B cell (primary cell): ENCODE measurements at regions not wholly inside any gene's neighbourhood (a gene's known extent, or its start where the extent isn't known, plus 50 kb on each side); places are given as distances from the start of the nearest gene placed in this dataset.

Source experiments
- ATAC-seq: fragments of 200-7000 bp; cut with Tn5 transposase; one replicate; pipeline ENCODE4 v1.10.0; 2021; ENCODE audit warnings: low read depth, mild to moderate bottlenecking, moderate number of reproducible peaks, moderate library complexity
- CTCF ChIA-PET: fragments of 350-600 bp; sonication (Branson Sonifier 250); formaldehyde crosslinking; loops from one replicate; lab custom pipeline; 2021; ENCODE audit warnings: antibody characterized with exemption, inconsistent platforms; lab: Charles Lee
- POLR2A ChIA-PET: fragments of 350-600 bp; sonication (Branson Sonifier 250); formaldehyde crosslinking; loops from one replicate; lab custom pipeline; 2021; ENCODE audit warnings: antibody characterized with exemption; lab: Charles Lee
- DNase-seq: peaks from one replicate; pipeline ENCODE4 v3.0.0; 2013
- H2AFZ ChIP-seq: 2 replicates; pipeline ENCODE4 v1.6.1; 2012; ENCODE audit warnings: mild to moderate bottlenecking, low read depth, low read length; ENCODE audit not compliant: insufficient read depth, poor library complexity, severe bottlenecking
- H3K27ac ChIP-seq, 2 donors: 1 replicate in 1 of 2; 2 replicates in 1 of 2; pipeline ENCODE4 v1.5.1; 2012 to 2013; ENCODE audit warnings: low read length in 2 of 2, mild to moderate bottlenecking in 2 of 2, moderate library complexity in 1 of 2
- H3K27me3 ChIP-seq, 4 experiments: fragments of 200-600 bp in 1 of 4; sonication (generic) in 1 of 4; replicated peaks in 1 of 4; 1 replicate in 2 of 4; 2 replicates in 2 of 4; pipeline versions ENCODE4 v1.6.1 to v1.7.0; 2013 to 2016; ENCODE audit warnings: low read length in 3 of 4, mild to moderate bottlenecking in 2 of 4, mixed read lengths in 1 of 4, moderate library complexity in 1 of 4; ENCODE audit not compliant: insufficient read depth in 4 of 4, control insufficient read depth in 3 of 4; ENCODE audit errors: control extremely low read depth in 1 of 4
- H3K36me3 ChIP-seq, 2 experiments: replicated peaks in 1 of 2; 1 replicate in 1 of 2; 2 replicates in 1 of 2; pipeline versions ENCODE4 v1.6.1 to v1.7.1; 2013; ENCODE audit warnings: low read length in 1 of 2; ENCODE audit not compliant: insufficient read depth in 2 of 2, control insufficient read depth in 1 of 2; ENCODE audit errors: control extremely low read depth in 1 of 2, extremely low read depth in 1 of 2
- H3K4me1 ChIP-seq, 2 donors: fragments of 200-600 bp in 1 of 2; sonication (generic) in 1 of 2; 1 replicate in 1 of 2; 2 replicates in 1 of 2; pipeline versions ENCODE4 v1.5.1 to v1.6.1; 2013 to 2017; ENCODE audit warnings: low read length in 2 of 2; ENCODE audit not compliant: control insufficient read depth in 2 of 2, insufficient read depth in 2 of 2
- H3K4me2 ChIP-seq: replicated peaks from 2 replicates; pipeline ENCODE3; 2012; ENCODE audit warnings: mild to moderate bottlenecking, low read depth, low read length; ENCODE audit not compliant: poor library complexity, severe bottlenecking
- H3K4me3 ChIP-seq, 5 experiments: fragments of 200-600 bp in 1 of 5; sonication (generic) in 1 of 5; 1 replicate in 3 of 5; 2 replicates in 2 of 5; pipeline versions ENCODE4 v1.5.1 to v1.7.0; 2011 to 2016; ENCODE audit warnings: low read length in 4 of 5, mild to moderate bottlenecking in 4 of 5, low read depth in 2 of 5, control low read depth in 1 of 5, moderate library complexity in 1 of 5; ENCODE audit not compliant: insufficient read depth in 1 of 5; ENCODE audit errors: control extremely low read depth in 1 of 5, extremely low read depth in 1 of 5
- H3K79me2 ChIP-seq: fragments of 200-600 bp; sonication (generic); one replicate; pipeline ENCODE4 v1.6.0; 2016; ENCODE audit warnings: low read length; ENCODE audit not compliant: control insufficient read depth, insufficient read depth
- H3K9ac ChIP-seq: fragments of 200-600 bp; sonication (generic); 2 replicates; pipeline ENCODE4 v1.6.1; 2017; ENCODE audit warnings: mild to moderate bottlenecking, low read length, moderate library complexity
- H3K9me3 ChIP-seq, 3 donors: one replicate each; pipeline versions ENCODE4 v1.6.1 to v1.7.1; 2013; ENCODE audit warnings: low read length in 2 of 3; ENCODE audit not compliant: control insufficient read depth in 2 of 3, insufficient read depth in 1 of 3; ENCODE audit errors: control extremely low read depth in 1 of 3
- H4K20me1 ChIP-seq: 2 replicates; pipeline ENCODE4 v1.6.0; 2012; ENCODE audit warnings: mild to moderate bottlenecking, low read length; ENCODE audit not compliant: insufficient read depth, control insufficient read depth, poor library complexity, severe bottlenecking
- H3K27ac Mint-ChIP-seq: one replicate; pipeline ENCODE4 v1.8.0; 2021; ENCODE audit warnings: mixed read lengths
- H3K27me3 Mint-ChIP-seq: one replicate; pipeline ENCODE4 v1.8.0; 2021; ENCODE audit warnings: mixed read lengths
- H3K4me1 Mint-ChIP-seq: one replicate; pipeline ENCODE4 v1.8.0; 2021; ENCODE audit warnings: mixed read lengths
- H3K4me3 Mint-ChIP-seq: one replicate; pipeline ENCODE4 v1.8.0; 2021; ENCODE audit warnings: mixed read lengths
- H3K9me3 Mint-ChIP-seq: one replicate; pipeline ENCODE4 v1.8.0; 2022; ENCODE audit warnings: mixed read lengths; ENCODE audit not compliant: insufficient read depth
- EZH2 ChIP-seq: IDR thresholded peaks from 2 replicates; pipeline ENCODE4 v1.6.1; 2012; ENCODE audit warnings: borderline replicate concordance, low read depth, mild to moderate bottlenecking, moderate library complexity, low read length; ENCODE audit not compliant: insufficient read depth, poor library complexity, severe bottlenecking
- WGBS: methylation state at CpG from one replicate; pipeline ENCODE4 v1.1.5; 2013; ENCODE audit warnings: missing lambda C conversion rate; ENCODE audit not compliant: insufficient coverage; 5-methylcytosine and 5-hydroxymethylcytosine counted together
- intact Hi-C: fragments of 100-400 bp; cut with micrococcal nuclease; formaldehyde crosslinking; loops from one replicate; pipeline ENCODE4 v1.10.0; 2022
- TF ChIP-seq, protein P1 (sequence below): fragments of 200-600 bp; IDR thresholded peaks from one replicate; pipeline ENCODE4 v1.8.0; 2022; ENCODE audit warnings: antibody characterized with exemption, mild to moderate bottlenecking

DNA sequence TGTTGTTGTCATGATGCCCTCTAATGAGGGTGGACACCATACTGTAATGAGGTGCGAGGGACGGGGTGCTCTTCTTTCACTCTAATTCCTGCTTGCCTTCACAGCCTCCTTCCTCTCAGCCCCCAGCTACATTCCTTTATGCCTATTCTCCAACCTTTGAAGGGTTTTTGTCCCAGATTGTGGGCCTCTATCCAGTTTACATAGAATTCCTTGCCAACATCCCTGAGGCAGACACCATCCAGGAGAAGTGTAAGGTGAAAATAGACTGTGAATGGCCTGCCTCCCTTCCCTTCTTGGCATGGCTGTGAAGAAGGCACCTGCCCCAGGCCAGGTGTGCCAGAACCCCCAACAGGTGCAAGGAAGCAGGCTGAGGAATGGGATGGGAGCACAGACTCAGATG, 122.3 kb downstream of the CHST1 start:
- ATAC-seq = no peak
- intact Hi-C loops = no loop called here

DNA sequence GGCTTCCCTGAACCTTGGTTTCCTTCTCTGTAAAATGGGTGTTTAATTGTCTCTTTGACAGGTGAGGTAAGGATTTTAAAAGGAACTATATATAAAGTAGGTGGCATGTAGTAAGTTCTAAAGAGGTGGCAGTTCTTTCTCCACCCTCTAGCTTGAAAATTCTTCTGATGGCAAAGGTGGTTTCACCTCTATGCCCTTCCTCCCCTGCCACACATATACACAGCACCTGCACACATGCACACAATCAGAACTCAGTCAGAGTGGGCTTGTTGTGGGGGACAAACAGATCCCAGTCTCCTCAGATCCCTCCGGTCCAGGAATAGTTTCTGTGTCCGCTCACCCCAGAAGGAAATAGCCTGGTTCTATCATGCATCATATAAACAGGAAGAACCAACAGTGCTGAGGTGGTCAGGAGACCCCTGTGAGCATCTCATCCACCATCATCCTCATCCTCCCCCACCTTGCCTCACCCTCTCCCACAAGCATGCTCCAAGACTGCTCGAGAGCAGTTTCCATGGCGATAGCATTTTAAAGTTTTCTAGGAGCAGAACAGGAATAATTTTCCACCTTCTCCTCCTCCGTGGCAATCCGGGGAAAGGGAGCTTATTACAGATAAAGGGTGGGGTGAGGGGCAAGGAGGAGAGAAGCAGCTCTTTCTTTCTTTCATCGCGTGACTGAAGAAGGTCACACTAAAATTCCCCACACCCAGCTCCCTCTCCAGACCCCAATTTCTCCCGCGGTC, 123.6 kb downstream of the CHST1 start:
- Histone ChIP-seq H3K9me3 (no peaks in the 10 kb centered on the region), H4K20me1 (no peaks in the 10 kb centered on the region), H3K79me2 (no peaks in the 10 kb centered on the region), H3K36me3 (no peaks in the 10 kb centered on the region), H3K27ac (no peak overlapping the region), H3K4me1 (no peaks in the 10 kb centered on the region), H2AFZ (no peak overlapping the region), H3K9ac (no peak overlapping the region), H3K4me2 (no peak overlapping the region), H3K4me3 (no peak overlapping the region), H3K27me3 (peaks cover 0 to 4% (median 0%) of the 10 kb centered on the region in 4 experiments)
- POLR2A ChIA-PET = no interaction called here
- CTCF ChIA-PET = no interaction called here
- ATAC-seq = no peak
- Mint-ChIP-seq H3K27me3 (peaks cover 13% of the 10 kb centered on the region), H3K4me1 (no peaks in the 10 kb centered on the region), H3K9me3 (no peaks in the 10 kb centered on the region), H3K4me3 (no peak overlapping the region), H3K27ac (no peak overlapping the region)
- intact Hi-C loops = no loop called here
- DNase-seq = no peak
- TF ChIP-seq, protein P1, sequence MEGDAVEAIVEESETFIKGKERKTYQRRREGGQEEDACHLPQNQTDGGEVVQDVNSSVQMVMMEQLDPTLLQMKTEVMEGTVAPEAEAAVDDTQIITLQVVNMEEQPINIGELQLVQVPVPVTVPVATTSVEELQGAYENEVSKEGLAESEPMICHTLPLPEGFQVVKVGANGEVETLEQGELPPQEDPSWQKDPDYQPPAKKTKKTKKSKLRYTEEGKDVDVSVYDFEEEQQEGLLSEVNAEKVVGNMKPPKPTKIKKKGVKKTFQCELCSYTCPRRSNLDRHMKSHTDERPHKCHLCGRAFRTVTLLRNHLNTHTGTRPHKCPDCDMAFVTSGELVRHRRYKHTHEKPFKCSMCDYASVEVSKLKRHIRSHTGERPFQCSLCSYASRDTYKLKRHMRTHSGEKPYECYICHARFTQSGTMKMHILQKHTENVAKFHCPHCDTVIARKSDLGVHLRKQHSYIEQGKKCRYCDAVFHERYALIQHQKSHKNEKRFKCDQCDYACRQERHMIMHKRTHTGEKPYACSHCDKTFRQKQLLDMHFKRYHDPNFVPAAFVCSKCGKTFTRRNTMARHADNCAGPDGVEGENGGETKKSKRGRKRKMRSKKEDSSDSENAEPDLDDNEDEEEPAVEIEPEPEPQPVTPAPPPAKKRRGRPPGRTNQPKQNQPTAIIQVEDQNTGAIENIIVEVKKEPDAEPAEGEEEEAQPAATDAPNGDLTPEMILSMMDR = no peak
- no peak for TF ChIP-seq EZH2
- WGBS = 95% methylated on average over 2 of the region's 10 CpGs

More for the DNA sequence above, 122.3 kb downstream of the CHST1 start:
- no peak overlapping the region for H3K4me2 ChIP-seq
- DNase-seq = no peak
- no peaks in the 10 kb centered on the region for H3K36me3 ChIP-seq
- no peak overlapping the region for H3K9ac ChIP-seq
- peaks cover 14% of the 10 kb centered on the region for H3K27me3 Mint-ChIP-seq
- H3K27ac ChIP-seq = no peak overlapping the region
- 100% methylated on average over 2 of the region's 2 CpGs for WGBS
- CTCF ChIA-PET = no interaction called here
- H3K4me3 Mint-ChIP-seq = no peak overlapping the region
- H3K9me3 ChIP-seq = no peaks in the 10 kb centered on the region
- H3K4me1 ChIP-seq = no peaks in the 10 kb centered on the region
- H4K20me1 ChIP-seq = no peaks in the 10 kb centered on the region
- peaks cover 0 to 4% (median 0%) of the 10 kb centered on the region in 4 experiments for H3K27me3 ChIP-seq
- H3K4me1 Mint-ChIP-seq = no peaks in the 10 kb centered on the region
- no peak overlapping the region for H3K27ac Mint-ChIP-seq
- no peak for TF ChIP-seq EZH2
- TF ChIP-seq, protein P1 = no peak
- no peak overlapping the region for H2AFZ ChIP-seq
- no peaks in the 10 kb centered on the region for H3K79me2 ChIP-seq
- POLR2A ChIA-PET = no interaction called here
- H3K4me3 ChIP-seq = no peak overlapping the region
- no peaks in the 10 kb centered on the region for H3K9me3 Mint-ChIP-seq
